Smooth muscle cell (in vitro differentiated cells): ENCODE measurements at regions not wholly inside any gene's neighbourhood (a gene's known extent, or its start where the extent isn't known, plus 50 kb on each side); places are given as distances from the start of the nearest gene placed in this dataset.

Source experiments
- DNase-seq: peaks from one replicate; lab custom pipeline; 2025; ENCODE audit not compliant: unreplicated experiment; lab: John Stamatoyannopoulos, UW
- H2AFZ ChIP-seq: fragments of 200-600 bp; sonication (generic); 2 replicates; pipeline ENCODE4 v1.6.0; 2016; ENCODE audit warnings: antibody characterized with exemption, low read depth, mild to moderate bottlenecking
- H3F3A ChIP-seq: fragments of 200-600 bp; sonication (generic); 2 replicates; pipeline ENCODE4 v1.6.0; 2017; ENCODE audit warnings: antibody characterized with exemption, low read depth
- H3K27ac ChIP-seq: fragments of 200-600 bp; sonication (generic); 2 replicates; pipeline ENCODE4 v1.5.1; 2016; ENCODE audit warnings: low read depth, mild to moderate bottlenecking
- H3K27me3 ChIP-seq: fragments of 200-600 bp; sonication (generic); 2 replicates; pipeline ENCODE4 v1.6.1; 2016; ENCODE audit warnings: low read depth, mild to moderate bottlenecking
- H3K36me3 ChIP-seq: fragments of 200-600 bp; sonication (generic); 2 replicates; pipeline ENCODE4 v1.5.1; 2016; ENCODE audit warnings: low read depth
- H3K4me1 ChIP-seq: fragments of 200-600 bp; sonication (generic); 2 replicates; pipeline ENCODE4 v1.5.1; 2016; ENCODE audit warnings: low read depth
- H3K4me2 ChIP-seq: fragments of 200-600 bp; sonication (generic); 2 replicates; pipeline ENCODE4 v1.6.0; 2016; ENCODE audit warnings: mild to moderate bottlenecking
- H3K4me3 ChIP-seq: fragments of 200-600 bp; sonication (generic); 2 replicates; pipeline ENCODE4 v1.5.1; 2016; ENCODE audit warnings: mild to moderate bottlenecking
- H3K79me2 ChIP-seq: fragments of 200-600 bp; sonication (generic); 2 replicates; pipeline ENCODE4 v1.6.0; 2016; ENCODE audit warnings: low read depth, mild to moderate bottlenecking
- H3K9ac ChIP-seq: fragments of 200-600 bp; sonication (generic); 2 replicates; pipeline ENCODE4 v1.6.0; 2016; ENCODE audit warnings: low read depth
- H3K9me3 ChIP-seq: fragments of 200-600 bp; sonication (generic); replicated peaks from 2 replicates; pipeline ENCODE4 v1.5.1; 2016; ENCODE audit warnings: low read depth
- H4K20me1 ChIP-seq: fragments of 200-600 bp; sonication (generic); 2 replicates; pipeline ENCODE4 v1.6.0; 2016; ENCODE audit warnings: low read depth
- CTCF ChIP-seq: fragments of 200-600 bp; sonication (generic); IDR thresholded peaks from 2 replicates; pipeline ENCODE4 v1.5.1; 2017; ENCODE audit warnings: borderline replicate concordance, mild to moderate bottlenecking, antibody characterized with exemption; ENCODE audit not compliant: insufficient read depth, poor library complexity, severe bottlenecking
- WGBS: methylation state at CpG from one replicate; pipeline ENCODE4 v1.1.7; 2016; ENCODE audit warnings: low lambda C conversion rate; 5-methylcytosine and 5-hydroxymethylcytosine counted together

DNA sequence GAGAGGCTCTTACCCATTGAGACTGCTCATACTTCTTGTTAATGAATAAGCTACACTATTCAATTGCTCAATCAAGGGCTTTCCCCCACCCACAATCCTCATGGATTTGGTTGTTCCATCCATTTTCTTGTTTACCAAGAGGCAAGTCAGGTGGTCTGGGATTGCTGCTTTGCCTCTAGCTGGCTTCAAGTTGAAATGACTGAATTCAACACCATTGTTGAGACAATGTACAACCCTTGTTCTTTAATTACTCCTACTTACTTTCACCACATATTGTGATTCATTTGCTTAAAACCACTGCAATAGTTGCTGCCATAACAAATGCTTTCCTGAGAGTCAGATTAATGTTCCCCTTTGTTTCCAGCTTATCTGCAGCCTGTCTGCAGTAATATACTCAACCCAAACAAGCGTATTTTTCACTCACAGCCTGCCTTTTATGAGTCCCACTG lies 532.2 kb downstream of the RIT2 start:
- Histone ChIP-seq H3K4me2 (no peak overlapping the region), H3K4me3 (no peak overlapping the region), H2AFZ (no peak overlapping the region), H3F3A (no peaks in the 10 kb centered on the region), H3K36me3 (no peaks in the 10 kb centered on the region), H3K4me1 (no peaks in the 10 kb centered on the region), H3K27me3 (no peaks in the 10 kb centered on the region), H3K9ac (no peak overlapping the region), H3K9me3 (no peaks in the 10 kb centered on the region), H4K20me1 (no peaks in the 10 kb centered on the region), H3K79me2 (no peaks in the 10 kb centered on the region), H3K27ac (no peak overlapping the region)
- TF ChIP-seq CTCF, result no peak
- no peak for DNase-seq
- 85% methylated on average over 1 of the region's 1 CpG for WGBS

- no peak for DNase-seq
- Histone ChIP-seq H3K27ac (no peak overlapping the region), H3K9me3 (no peaks in the 10 kb centered on the region), H3K9ac (no peak overlapping the region), H3K27me3 (no peaks in the 10 kb centered on the region), H3K4me3 (no peak overlapping the region), H2AFZ (no peak overlapping the region), H3K79me2 (no peaks in the 10 kb centered on the region), H3F3A (no peaks in the 10 kb centered on the region), H3K36me3 (no peaks in the 10 kb centered on the region), H3K4me1 (no peaks in the 10 kb centered on the region), H3K4me2 (no peak overlapping the region), H4K20me1 (no peaks in the 10 kb centered on the region)
- 83% methylated on average over 2 of the region's 2 CpGs for WGBS
- no peak for TF ChIP-seq CTCF
Measured at GRCh38 chr18:42586601-42587000, 528.9 kb downstream of the RIT2 start.

GRCh38 chr18:42588786-42589185 lies 526.7 kb downstream of the RIT2 start:
- Histone ChIP-seq H3K27me3 (no peaks in the 10 kb centered on the region), H3K4me1 (no peaks in the 10 kb centered on the region), H3K36me3 (no peaks in the 10 kb centered on the region), H4K20me1 (no peaks in the 10 kb centered on the region), H3K9ac (no peak overlapping the region), H3F3A (no peaks in the 10 kb centered on the region), H2AFZ (no peak overlapping the region), H3K27ac (no peak overlapping the region), H3K4me3 (no peak overlapping the region), H3K9me3 (no peaks in the 10 kb centered on the region), H3K4me2 (no peak overlapping the region), H3K79me2 (no peaks in the 10 kb centered on the region)
- DNase-seq, result no peak
- TF ChIP-seq CTCF, result no peak
- WGBS, result 88% methylated on average over 3 of the region's 3 CpGs

DNA sequence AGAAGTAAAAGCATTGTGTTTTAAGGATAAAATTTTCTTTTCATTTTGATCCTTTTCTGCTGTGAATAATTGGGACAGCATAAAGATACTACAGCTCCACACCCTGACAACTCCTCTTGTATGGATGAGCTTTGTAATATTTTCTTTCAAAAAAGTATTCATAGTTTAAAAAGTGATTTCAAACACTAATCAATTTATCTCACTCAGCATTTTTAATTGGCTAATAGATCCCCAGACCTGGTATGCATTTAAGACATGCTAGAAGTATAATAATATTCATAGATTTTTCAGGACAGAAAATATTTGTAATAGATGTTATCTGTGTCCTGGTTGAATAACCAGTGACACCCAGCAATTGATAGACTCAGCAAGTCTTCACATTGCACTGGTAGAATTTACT lies 510.7 kb downstream of the RIT2 start:
- Histone ChIP-seq H3F3A (no peaks in the 10 kb centered on the region), H4K20me1 (no peaks in the 10 kb centered on the region), H3K27me3 (no peaks in the 10 kb centered on the region), H3K79me2 (no peaks in the 10 kb centered on the region), H3K9ac (no peak overlapping the region), H3K9me3 (no peaks in the 10 kb centered on the region), H3K4me1 (no peaks in the 10 kb centered on the region), H3K4me3 (no peak overlapping the region), H2AFZ (no peak overlapping the region), H3K36me3 (no peaks in the 10 kb centered on the region), H3K4me2 (no peak overlapping the region), H3K27ac (no peak overlapping the region)
- TF ChIP-seq CTCF, result no peak
- no peak for DNase-seq
